ENCODE measurements at regions not wholly inside any gene's neighbourhood (a gene's known extent, or its start where the extent isn't known, plus 50 kb on each side); places are given as distances from the start of the nearest gene placed in this dataset.

GRCh38 chr6:15948930-15949900, 179.7 kb upstream of the MYLIP start (continued):
- TF ChIP-seq PBX3 (IDR thresholded peaks at IDR 0.05): no peak
- no peak for TF ChIP-seq GABPA (IDR thresholded peaks at IDR 0.05; ENCODE audit: low read depth)
- no peak for TF ChIP-seq TCF12 (IDR thresholded peaks at IDR 0.05)
- TF ChIP-seq NFIC (IDR thresholded peaks at IDR 0.05; ENCODE audit: borderline replicate concordance): no peak
- no peak for TF ChIP-seq MAX (IDR thresholded peaks at IDR 0.05; ENCODE audit: low read depth)
- no peak for TF ChIP-seq MEF2A (IDR thresholded peaks at IDR 0.05; ENCODE audit: borderline replicate concordance, low read depth)

- H3F3A ChIP-seq (replicated peaks; ENCODE audit: insufficient read depth): no peaks in the 10 kb centered on the region
- CTCF ChIA-PET: no interaction called here
- H3K4me1 ChIP-seq (ENCODE audit: control insufficient read depth in 1 of 2, insufficient read depth in 2 of 2, low read depth in 1 of 2, low read length in 1 of 2): peaks cover 0 to 22% of the 10 kb centered on the region in 2 experiments; a peak in 2 of 4 replicates
- no peak overlapping the region for H3K4me2 ChIP-seq
- H3K27me3 ChIP-seq (ENCODE audit: insufficient read depth): no peaks in the 10 kb centered on the region
- no peak overlapping the region for H2AFZ ChIP-seq (ENCODE audit: low read depth)
- WGBS (ENCODE audit: low lambda C conversion rate): 80% methylated on average over 4 of the region's 4 CpGs
- no peak for DNase-seq
- H3K27ac ChIP-seq (ENCODE audit: low read depth in 2 of 2, low read length in 1 of 2): no peak overlapping the region
- no peaks in the 10 kb centered on the region for H3K9me2 ChIP-seq
- H4K20me1 ChIP-seq (ENCODE audit: insufficient read depth): no peaks in the 10 kb centered on the region
- no peaks in the 10 kb centered on the region for H3K9me3 ChIP-seq
- TF ChIP-seq ELF1 (IDR thresholded peaks at IDR 0.05): no peak
- no peak for TF ChIP-seq TAF1 (IDR thresholded peaks at IDR 0.05; ENCODE audit: borderline replicate concordance, low read depth, low read length)
- TF ChIP-seq NFIC (IDR thresholded peaks at IDR 0.05; ENCODE audit: borderline replicate concordance): no peak
- no peak for TF ChIP-seq RAD21 (IDR thresholded peaks at IDR 0.05; ENCODE audit: low read length)
- no peak for TF ChIP-seq GATA2 (CRISPR knock-in tag; IDR thresholded peaks at IDR 0.05)
- TF ChIP-seq USF2 (IDR thresholded peaks at IDR 0.05; ENCODE audit: borderline replicate concordance, low read depth, low read length): no peak
- H3K36me3 ChIP-seq (replicated peaks in 1 of 2; ENCODE audit: control insufficient read depth in 1 of 2, insufficient read depth in 2 of 2, low read length in 1 of 2): no peaks in the 10 kb centered on the region
- POLR2A ChIA-PET: no interaction called here
- no peak overlapping the region for H3K9ac ChIP-seq
- H3K79me2 ChIP-seq (ENCODE audit: insufficient read depth): no peaks in the 10 kb centered on the region
- H3K4me3 ChIP-seq (ENCODE audit: low read depth in 2 of 2, low read length in 1 of 2): no peak overlapping the region
Observed at GRCh38 chr6:15947923-15948322, 181.0 kb upstream of the MYLIP start.

- no peaks in the 10 kb centered on the region for H3K9me3 ChIP-seq
- peaks cover 0 to 17% of the 10 kb centered on the region in 2 experiments; a peak in 2 of 4 replicates for H3K4me1 ChIP-seq (ENCODE audit: control insufficient read depth in 1 of 2, insufficient read depth in 2 of 2, low read depth in 1 of 2, low read length in 1 of 2)
- TF ChIP-seq NRF1 (IDR thresholded peaks at IDR 0.05; ENCODE audit: low read depth, low read length) (no peak), TCF12 (IDR thresholded peaks at IDR 0.05) (no peak), ELF1 (IDR thresholded peaks at IDR 0.05) (no peak), USF1 (IDR thresholded peaks at IDR 0.05; ENCODE audit: borderline replicate concordance, low read depth) (no peak), JUND (IDR thresholded peaks at IDR 0.05) (no peak), GATA2 (CRISPR knock-in tag; IDR thresholded peaks at IDR 0.05) (no peak), EZH2phosphoT487 (IDR thresholded peaks at IDR 0.05; ENCODE audit: borderline replicate concordance, low read depth) (no peak), FOXJ3 (CRISPR knock-in tag; IDR thresholded peaks at IDR 0.05) (no peak), PBX3 (IDR thresholded peaks at IDR 0.05) (no peak), MXI1 (IDR thresholded peaks at IDR 0.05; ENCODE audit: low read depth, low read length) (no peak)
- no peaks in the 10 kb centered on the region for H3K36me3 ChIP-seq (replicated peaks in 1 of 2; ENCODE audit: control insufficient read depth in 1 of 2, insufficient read depth in 2 of 2, low read length in 1 of 2)
- no peak for DNase-seq
- CTCF ChIA-PET: no interaction called here
- H2AFZ ChIP-seq (ENCODE audit: low read depth): no peak overlapping the region
- POLR2A ChIA-PET: no interaction called here
- H4K20me1 ChIP-seq (ENCODE audit: insufficient read depth): no peaks in the 10 kb centered on the region
- H3F3A ChIP-seq (replicated peaks; ENCODE audit: insufficient read depth): no peaks in the 10 kb centered on the region
- H3K27me3 ChIP-seq (ENCODE audit: insufficient read depth): no peaks in the 10 kb centered on the region
- H3K4me2 ChIP-seq: no peak overlapping the region
- WGBS (ENCODE audit: low lambda C conversion rate): 56% methylated on average over 1 of the region's 1 CpG
- no peak overlapping the region for H3K9ac ChIP-seq
- H3K4me3 ChIP-seq (ENCODE audit: low read depth in 2 of 2, low read length in 1 of 2): no peak overlapping the region
- H3K27ac ChIP-seq (ENCODE audit: low read depth in 2 of 2, low read length in 1 of 2): no peak overlapping the region
- no peaks in the 10 kb centered on the region for H3K9me2 ChIP-seq
- no peaks in the 10 kb centered on the region for H3K79me2 ChIP-seq (ENCODE audit: insufficient read depth)
Observed at GRCh38 chr6:15947436-15947835, 181.4 kb upstream of the MYLIP start.
